GF-D8 (cell line): ENCODE measurements at regions not wholly inside any gene's neighbourhood (a gene's known extent, or its start where the extent isn't known, plus 50 kb on each side); places are given as distances from the start of the nearest gene placed in this dataset.
"Not testable (repeated sequence)": the region's sequence is repeated elsewhere in the genome, so short reads cannot be mapped to it uniquely, and the experiment has no call there.

Experiments used
- DNase-seq: peaks from one replicate; lab custom pipeline; 2025; lab: John Stamatoyannopoulos, UW

DNA sequence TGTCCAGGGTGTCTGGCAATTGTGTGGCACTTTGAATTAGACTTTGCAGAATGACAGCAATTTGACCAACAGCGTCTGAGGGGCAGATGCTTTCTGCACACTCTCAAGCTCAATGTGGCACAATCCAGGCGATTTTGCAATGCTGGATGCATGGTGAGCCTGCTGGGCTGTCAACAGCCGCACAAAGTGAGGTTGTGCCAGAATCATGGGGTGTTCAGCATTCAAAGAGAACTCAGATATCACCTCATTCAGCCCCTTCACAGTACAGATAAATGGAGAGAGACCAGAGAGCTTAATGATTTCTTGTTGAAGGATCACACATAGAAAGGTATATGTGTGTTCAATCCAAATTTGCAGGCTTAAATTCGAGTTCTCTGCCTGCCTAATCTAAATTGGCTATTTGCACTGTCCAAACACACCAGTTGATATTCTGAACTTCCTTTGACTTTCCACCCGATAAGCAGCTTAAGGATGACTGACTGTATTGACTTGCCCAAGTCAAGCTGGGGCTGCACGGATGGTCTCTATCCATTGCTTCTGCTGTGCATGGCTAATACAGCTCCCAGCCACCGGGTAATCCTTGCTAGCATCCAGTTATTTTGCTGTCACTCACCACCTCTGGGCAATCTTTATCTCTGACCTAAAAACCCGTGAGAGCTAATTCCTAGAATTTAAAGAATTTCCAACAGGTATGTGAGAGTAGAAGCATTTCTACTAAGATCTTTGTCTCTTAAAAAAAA lies 157.9 kb upstream of the TAS2R1 start:
- no peak for DNase-seq

DNA sequence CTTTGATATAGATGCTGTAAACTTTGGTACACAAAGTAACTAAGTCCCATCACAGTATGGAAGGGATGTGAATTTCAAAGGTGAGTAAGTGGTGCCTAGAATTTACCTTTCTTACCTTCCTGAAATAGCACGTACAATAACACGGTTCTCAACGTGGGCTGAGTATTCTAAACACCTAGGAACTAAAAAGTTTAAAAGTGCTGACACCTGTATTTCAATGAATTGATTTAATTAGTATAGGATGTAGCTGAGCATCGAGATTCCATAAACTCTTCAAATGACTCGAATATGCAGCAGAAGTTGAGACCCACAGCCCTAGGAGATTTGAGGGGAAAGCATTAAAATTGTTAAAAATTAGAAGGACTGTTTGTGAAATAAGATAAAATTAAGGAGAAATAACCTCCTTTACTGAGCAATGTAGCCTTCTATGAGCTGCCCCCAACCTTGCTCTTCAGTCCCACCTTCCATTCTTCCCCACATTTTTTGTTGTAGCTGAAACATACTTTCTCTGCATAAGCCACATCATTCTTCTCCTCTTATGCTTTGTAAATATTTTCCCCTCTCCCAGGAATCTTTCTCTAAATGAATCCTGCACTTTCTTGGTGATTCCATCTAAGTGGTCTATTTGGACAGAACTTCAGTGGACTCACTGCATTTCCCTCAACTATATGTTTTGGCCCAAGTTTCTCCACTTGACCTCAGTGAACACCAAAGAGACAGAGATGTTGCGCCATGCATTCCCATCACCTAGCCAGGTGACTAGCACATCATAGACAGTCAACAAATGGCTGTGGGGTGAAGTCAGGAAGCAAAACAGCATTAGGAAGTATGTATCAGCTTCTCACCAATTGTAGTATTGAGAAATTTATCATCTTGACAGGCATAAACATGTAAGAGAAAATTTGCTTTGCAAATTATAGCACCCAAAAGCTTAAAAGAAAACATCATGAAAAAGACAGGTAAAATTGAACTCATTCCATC lies 156.5 kb upstream of the TAS2R1 start:
- DNase-seq, result no peak

DNA sequence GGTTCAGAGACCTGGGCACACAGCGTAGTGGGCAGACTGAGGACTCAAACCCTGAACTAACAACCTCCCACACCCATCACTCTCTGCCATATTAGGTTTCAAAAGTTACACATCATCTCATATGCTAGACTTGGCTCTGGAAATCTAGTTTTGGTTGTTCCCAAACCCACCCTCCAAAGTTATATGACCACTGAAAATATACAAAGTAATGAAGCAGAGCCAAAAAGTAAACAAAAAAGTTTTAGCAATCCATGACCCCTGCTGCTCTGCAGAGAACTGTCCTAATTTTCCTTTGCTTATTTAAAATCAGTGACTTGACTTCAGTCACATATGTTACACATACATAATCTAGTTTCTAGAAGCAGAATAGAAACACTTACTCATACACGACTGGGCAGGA lies 155.6 kb upstream of the TAS2R1 start:
- DNase-seq, result no peak

- no peak for DNase-seq
Observed at GRCh38 chr5:9784231-9784630, 154.1 kb upstream of the TAS2R1 start.

DNA sequence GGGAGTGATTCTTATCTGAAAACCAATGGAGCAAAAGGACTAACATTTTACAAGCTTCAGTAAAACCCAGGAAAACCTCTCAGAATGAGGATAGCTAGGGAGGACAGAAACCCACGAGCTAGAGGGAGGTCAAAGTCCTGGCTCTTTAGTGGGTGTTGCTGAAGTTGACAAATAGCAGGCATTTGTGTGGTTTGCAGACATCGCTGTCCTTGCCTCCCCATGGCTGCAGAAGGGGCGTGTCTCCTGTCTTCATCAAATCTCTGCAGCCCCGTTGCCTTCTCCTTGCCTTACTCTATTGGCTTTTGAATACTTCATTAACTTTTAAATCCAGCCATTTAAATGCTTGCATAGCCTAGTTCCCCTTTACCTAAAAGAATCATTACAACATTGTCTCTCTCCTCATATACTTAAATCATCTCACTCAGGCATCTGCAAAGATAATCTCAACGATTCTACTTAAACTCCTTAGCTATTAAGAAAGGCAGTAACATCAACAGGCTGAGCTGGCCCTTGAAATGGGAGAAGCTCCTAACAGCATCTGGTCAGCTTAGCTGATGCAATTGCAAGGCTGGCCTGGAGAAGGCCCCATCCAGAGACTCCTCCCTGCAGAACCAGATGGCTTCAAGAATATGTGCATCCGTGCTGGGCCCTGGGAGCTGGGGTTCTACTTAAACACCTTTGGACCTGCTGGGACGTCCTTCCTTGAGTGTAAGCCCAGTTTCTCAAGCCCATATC lies 152.8 kb upstream of the TAS2R1 start:
- no peak for DNase-seq

DNA sequence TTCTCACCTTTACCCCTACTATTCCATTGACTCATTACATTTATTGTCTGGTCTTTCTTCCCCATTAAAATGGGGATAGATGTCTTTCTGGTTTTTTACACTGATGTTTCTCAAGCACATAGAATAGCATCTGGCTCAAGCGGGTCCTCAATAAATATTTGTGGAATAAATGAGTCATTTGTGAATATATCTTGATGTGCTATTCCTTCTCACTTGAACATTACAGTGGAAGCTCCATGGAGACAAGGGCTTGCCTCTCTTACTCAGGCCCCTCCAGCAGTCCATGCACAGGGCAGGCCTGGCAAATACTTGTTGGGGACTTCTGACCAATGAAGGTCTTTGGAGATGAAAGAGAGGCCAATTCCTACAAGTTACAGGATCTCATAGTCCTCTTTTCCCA lies 151.7 kb upstream of the TAS2R1 start:
- DNase-seq, result no peak

DNA sequence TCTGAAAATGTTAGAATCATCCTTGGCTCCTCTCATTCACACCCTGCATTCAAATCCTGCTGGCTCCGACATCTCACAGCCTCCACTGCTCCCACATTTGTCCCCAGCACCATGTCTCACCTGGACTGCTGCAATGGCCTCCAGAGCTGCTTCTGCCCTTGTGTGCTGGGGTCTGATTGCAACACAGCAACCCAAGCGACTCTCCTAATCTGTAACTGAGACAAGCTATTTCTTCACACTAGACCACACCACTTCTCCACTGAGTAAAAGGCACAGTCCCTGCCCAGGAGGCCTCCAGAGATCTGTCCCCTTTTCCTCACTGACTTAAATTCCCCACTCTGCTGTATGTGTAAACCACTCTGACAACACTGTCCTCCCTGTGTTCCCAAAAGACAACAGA lies 151.1 kb upstream of the TAS2R1 start:
- DNase-seq, result no peak

DNA sequence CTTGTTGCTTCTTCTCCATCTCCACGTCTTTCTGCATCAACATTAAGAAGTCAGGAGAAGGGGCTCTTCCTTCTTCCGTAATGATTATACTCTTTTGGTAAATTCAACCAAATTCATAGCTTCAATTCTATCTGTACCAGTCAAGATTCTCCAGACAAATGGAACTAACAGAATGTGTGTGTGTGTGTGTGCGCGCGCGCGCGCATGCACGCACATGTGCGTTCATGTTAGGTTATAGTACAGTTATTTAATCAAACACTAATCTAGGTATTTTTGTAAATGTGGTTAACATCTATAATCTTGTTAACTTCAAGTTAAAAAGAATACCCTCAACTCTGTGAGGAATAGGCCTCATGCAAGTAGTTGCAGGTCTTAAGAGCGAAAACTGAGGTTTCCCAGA lies 150.3 kb upstream of the TAS2R1 start:
- no peak for DNase-seq

DNA sequence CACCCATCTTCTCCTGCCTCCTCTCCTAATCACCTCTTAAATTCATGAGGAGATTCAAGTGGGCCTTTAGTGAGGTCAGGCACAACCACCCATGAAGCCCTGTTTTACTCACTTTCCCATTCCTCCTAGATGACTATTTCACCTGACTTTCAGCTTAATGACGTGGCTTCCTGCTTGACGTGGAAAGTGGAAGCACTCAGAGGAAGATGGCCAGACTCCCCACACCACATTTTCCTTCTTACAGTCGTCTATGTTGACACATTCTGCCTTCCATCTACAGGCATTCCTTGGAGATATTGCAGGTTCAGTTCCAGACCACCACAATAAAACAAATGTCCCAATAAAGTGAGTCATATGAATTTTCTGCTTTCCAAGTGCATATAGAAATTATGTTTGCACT lies 146.4 kb upstream of the TAS2R1 start:
- no peak for DNase-seq

GRCh38 chr5:9775339-9775738 lies 145.2 kb upstream of the TAS2R1 start:
- no peak for DNase-seq

- DNase-seq, result no peak
Observed at GRCh38 chr5:9774472-9775079, 144.4 kb upstream of the TAS2R1 start.

DNA sequence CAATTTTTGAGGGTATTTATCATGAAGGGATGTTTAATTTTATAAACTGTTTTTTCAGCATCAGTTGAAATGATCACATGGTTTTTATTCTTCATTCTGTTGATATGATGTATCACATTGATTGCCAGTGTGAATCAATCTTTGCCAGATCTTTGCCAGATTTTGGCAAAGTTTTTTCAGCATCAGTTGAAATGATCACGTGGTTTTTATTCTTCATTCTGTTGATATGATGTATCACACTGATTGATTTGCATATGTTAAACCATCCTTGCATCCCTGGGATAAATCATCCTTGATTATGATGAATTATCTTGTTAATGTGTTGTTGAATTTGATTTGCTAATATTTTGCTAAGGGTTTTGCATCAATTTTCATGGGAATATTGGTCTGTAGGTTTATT lies 140.9 kb upstream of the TAS2R1 start:
- no peak for DNase-seq

DNA sequence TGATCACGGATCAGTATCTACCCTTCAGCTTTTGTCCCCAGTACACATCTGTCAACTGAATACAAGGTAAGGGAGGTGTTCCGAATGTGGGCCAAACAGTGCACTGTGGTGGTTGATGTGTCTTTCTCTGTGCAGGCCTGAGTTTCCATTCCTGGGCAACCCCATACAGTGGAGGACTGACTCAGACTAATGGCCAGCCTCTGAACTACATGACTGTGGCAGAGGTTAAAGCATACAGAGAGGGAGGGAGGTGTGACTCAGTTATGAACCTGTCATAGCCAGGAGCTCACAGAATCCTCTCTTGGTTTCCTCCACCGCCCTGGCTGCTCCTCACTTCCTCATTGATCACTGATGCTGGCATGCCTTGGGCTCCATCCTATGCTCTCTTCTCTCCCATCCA lies 136.4 kb upstream of the TAS2R1 start:
- DNase-seq, result no peak

GRCh38 chr5:9765419-9766140 lies 135.4 kb upstream of the TAS2R1 start:
- DNase-seq, result no peak

DNA sequence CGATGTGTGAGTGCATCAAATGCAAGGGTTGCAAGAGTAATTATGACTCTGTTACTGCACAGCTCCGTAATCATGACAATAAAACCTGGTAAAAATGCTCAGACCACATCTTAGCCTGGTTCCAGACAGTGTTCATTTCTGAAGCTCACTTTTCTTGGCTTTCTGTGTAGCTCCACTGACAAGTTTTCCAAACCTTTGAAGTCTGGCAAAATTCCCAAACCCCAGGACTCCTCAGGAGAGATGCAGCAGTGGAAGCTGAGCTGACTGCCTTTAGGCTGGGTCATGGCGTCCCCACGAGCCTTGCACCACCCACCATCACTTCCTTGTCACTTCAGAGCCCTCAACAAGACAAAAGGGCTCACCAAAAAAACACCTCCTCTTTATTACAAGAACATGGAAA lies 131.6 kb upstream of the TAS2R1 start:
- no peak for DNase-seq

- DNase-seq, result not testable (repeated sequence)
Observed at GRCh38 chr5:9752670-9753069, 122.5 kb upstream of the TAS2R1 start.

GRCh38 chr5:9743507-9743906 lies 113.4 kb upstream of the TAS2R1 start:
- no peak for DNase-seq

DNA sequence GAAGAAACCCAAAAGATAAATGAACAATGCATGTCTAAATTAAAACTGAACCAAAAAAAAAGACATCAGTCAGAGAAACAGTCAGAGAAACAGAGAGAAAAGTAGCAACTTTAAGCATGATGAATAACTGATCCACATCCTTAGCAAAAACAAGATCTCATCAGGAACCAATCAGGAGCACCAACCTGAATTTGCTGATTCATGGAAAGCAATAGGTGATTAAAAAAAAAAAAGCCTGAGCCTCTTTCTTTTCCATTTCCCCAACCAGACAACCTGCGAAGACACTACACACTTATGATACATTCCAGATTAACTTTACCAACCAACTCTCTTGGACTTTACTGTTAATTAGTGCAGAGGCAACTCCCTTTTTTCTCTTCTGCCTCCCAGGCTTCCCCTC lies 112.7 kb upstream of the TAS2R1 start:
- no peak for DNase-seq

- no peak for DNase-seq
Observed at GRCh38 chr5:9739135-9739534, 109.0 kb upstream of the TAS2R1 start.

DNA sequence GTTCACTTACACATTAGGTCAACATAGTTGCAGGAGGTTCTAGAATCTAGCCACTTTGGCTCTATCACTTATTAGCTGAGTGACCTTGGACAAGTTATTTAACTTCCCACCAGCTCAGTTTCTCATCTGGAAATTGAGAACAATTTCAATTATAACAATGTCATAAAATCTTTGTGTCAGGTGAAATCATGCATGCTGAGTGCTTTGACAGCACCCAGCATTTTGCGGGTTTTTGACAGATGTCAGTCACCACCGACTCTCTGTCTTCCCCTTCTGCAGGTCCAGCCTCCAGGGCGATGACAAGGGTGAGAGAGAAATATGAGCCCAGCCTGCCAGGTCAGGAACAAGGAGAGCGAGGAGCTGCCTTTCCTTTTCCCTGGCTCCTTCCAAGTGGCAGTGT lies 107.1 kb upstream of the TAS2R1 start:
- no peak for DNase-seq

DNA sequence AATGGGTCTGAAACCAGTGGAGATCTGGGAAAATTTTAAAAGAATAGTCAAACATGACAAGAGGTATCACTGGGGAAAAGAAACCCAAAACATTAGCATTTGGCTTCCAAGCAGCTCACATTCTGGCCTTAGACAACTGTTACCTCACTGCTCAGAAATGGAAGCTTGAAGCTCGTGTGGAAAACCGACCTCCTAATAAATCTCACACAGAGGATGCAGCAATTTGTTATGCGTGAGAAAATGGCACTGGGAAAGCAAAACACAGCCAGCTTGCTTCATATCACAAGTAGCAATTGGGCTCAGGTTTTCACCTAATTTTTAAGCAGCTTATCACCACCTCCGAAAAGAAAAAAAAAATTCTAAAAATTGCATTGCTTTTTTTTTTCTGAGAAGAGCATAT lies 103.3 kb upstream of the TAS2R1 start:
- no peak for DNase-seq

DNA sequence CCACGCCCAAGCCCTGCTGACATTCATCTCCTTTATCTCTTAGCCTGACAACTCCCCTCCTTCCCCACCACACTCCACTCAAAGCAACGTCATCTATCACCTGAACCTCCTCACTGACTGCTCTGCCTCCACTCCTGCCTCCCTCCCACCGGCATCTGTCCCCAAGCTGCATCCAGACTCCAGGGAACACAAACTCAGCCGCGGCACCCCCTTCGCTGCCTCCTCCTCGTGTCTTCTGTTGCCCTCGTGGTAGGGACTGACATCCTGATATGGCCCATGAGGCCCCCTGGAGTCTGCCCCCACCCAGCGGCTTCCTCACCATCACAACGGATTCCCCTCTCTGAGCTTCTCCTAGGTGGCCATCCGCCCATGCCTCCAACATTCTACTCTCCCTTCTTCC lies 101.0 kb upstream of the TAS2R1 start:
- DNase-seq, result no peak
